H9 (cell line): ENCODE measurements at regions not wholly inside any gene's neighbourhood (a gene's known extent, or its start where the extent isn't known, plus 50 kb on each side); places are given as distances from the start of the nearest gene placed in this dataset.

Source experiments
- DNase-seq: peaks from one replicate; pipeline ENCODE4 v3.0.0-alpha.2; 2017
- H2AFZ ChIP-seq: one replicate; pipeline ENCODE4 v1.6.1; 2013; ENCODE audit warnings: mild to moderate bottlenecking, low read length, control low read depth, moderate library complexity
- H2AK5ac ChIP-seq: 2 replicates; pipeline ENCODE4 v1.6.1; 2013; ENCODE audit warnings: low read length, control low read depth, mixed read lengths; ENCODE audit not compliant: insufficient read length
- H2BK120ac ChIP-seq: one replicate; pipeline ENCODE4 v1.6.1; 2013; ENCODE audit warnings: low read depth, mild to moderate bottlenecking, low read length, control low read depth, inconsistent platforms; ENCODE audit not compliant: poor library complexity, severe bottlenecking
- H2BK12ac ChIP-seq: 2 replicates; pipeline ENCODE4 v1.6.1; 2013; ENCODE audit warnings: low read length, control low read depth, mixed read lengths, low read depth; ENCODE audit not compliant: insufficient read length
- H2BK15ac ChIP-seq: 2 replicates; pipeline ENCODE4 v1.6.1; 2013; ENCODE audit warnings: low read depth, low read length, control low read depth
- H2BK20ac ChIP-seq: one replicate; pipeline ENCODE4 v1.6.1; 2013; ENCODE audit warnings: low read depth, mild to moderate bottlenecking, low read length, control low read depth, inconsistent platforms; ENCODE audit not compliant: poor library complexity, severe bottlenecking
- H2BK5ac ChIP-seq: 2 replicates; pipeline ENCODE4 v1.6.1; 2013; ENCODE audit warnings: low read length, control low read depth, mixed read lengths; ENCODE audit not compliant: insufficient read length
- H3K14ac ChIP-seq: 2 replicates; pipeline ENCODE4 v1.6.1; 2013; ENCODE audit warnings: low read length, control low read depth; ENCODE audit not compliant: insufficient read depth
- H3K18ac ChIP-seq: 2 replicates; pipeline ENCODE4 v1.6.1; 2013; ENCODE audit warnings: low read depth, mild to moderate bottlenecking, mixed read lengths, low read length, control low read depth; ENCODE audit not compliant: insufficient read length
- H3K23ac ChIP-seq: 2 replicates; pipeline ENCODE4 v1.6.1; 2013; ENCODE audit warnings: low read length, control low read depth, mixed read lengths, low read depth; ENCODE audit not compliant: insufficient read length
- H3K23me2 ChIP-seq: 2 replicates; pipeline ENCODE4 v1.6.1; 2013; ENCODE audit warnings: low read depth, mild to moderate bottlenecking, mixed read lengths, low read length, control low read depth; ENCODE audit not compliant: insufficient read length, poor library complexity, severe bottlenecking
- H3K27ac ChIP-seq: 2 replicates; pipeline ENCODE4 v1.5.1; 2013; ENCODE audit warnings: low read length, control low read depth, mixed read lengths, low read depth; ENCODE audit not compliant: insufficient read length
- H3K27me3 ChIP-seq: 2 replicates; pipeline ENCODE4 v1.6.1; 2013; ENCODE audit warnings: low read length, control low read depth, inconsistent platforms; ENCODE audit not compliant: insufficient read depth
- H3K4ac ChIP-seq: 2 replicates; pipeline ENCODE4 v1.6.1; 2013; ENCODE audit warnings: low read depth, mild to moderate bottlenecking, control low read depth, inconsistent platforms, low read length, moderate library complexity
- H3K4me1 ChIP-seq: 2 replicates; pipeline ENCODE4 v1.6.1; 2013; ENCODE audit warnings: low read length, control low read depth, inconsistent platforms; ENCODE audit not compliant: insufficient read depth
- H3K4me2 ChIP-seq: 2 replicates; pipeline ENCODE4 v1.6.1; 2013; ENCODE audit warnings: low read length, control low read depth, mixed read lengths; ENCODE audit not compliant: insufficient read length, insufficient read depth
- H3K56ac ChIP-seq: 2 replicates; pipeline ENCODE4 v1.6.1; 2013; ENCODE audit warnings: low read depth, mild to moderate bottlenecking, mixed read lengths, low read length, control low read depth; ENCODE audit not compliant: insufficient read length
- H3K79me1 ChIP-seq: 2 replicates; pipeline ENCODE4 v1.6.1; 2013; ENCODE audit warnings: low read depth, mild to moderate bottlenecking, moderate library complexity, low read length, control low read depth, inconsistent platforms; ENCODE audit not compliant: insufficient read depth, poor library complexity, severe bottlenecking
- H3K79me2 ChIP-seq: 2 replicates; pipeline ENCODE4 v1.6.1; 2013; ENCODE audit warnings: low read length, control low read depth, inconsistent platforms; ENCODE audit not compliant: insufficient read depth
- H3K9ac ChIP-seq: 2 replicates; pipeline ENCODE4 v1.6.1; 2013; ENCODE audit warnings: low read length, control low read depth, mixed read lengths; ENCODE audit not compliant: insufficient read length; ENCODE audit errors: extremely low read depth
- H3K9me3 ChIP-seq: one replicate; pipeline ENCODE4 v1.6.1; 2013; ENCODE audit warnings: low read depth, low read length, inconsistent platforms; ENCODE audit not compliant: control insufficient read depth
- H3T11ph ChIP-seq: one replicate; pipeline ENCODE4 v1.6.1; 2013; ENCODE audit warnings: mild to moderate bottlenecking, low read length, control low read depth, inconsistent platforms
- H4K20me1 ChIP-seq: one replicate; pipeline ENCODE4 v1.6.1; 2013; ENCODE audit not compliant: control insufficient read depth, insufficient read length, insufficient read depth
- H4K5ac ChIP-seq: 2 replicates; pipeline ENCODE4 v1.6.1; 2013; ENCODE audit warnings: low read depth, mild to moderate bottlenecking, mixed read lengths, low read length, control low read depth; ENCODE audit not compliant: insufficient read length
- H4K8ac ChIP-seq: replicated peaks from 2 replicates; pipeline ENCODE4 v1.6.1; 2013; ENCODE audit warnings: low read length, control low read depth, mixed read lengths, low read depth; ENCODE audit not compliant: insufficient read length
- H4K91ac ChIP-seq: 2 replicates; pipeline ENCODE4 v1.6.1; 2013; ENCODE audit warnings: low read depth, mild to moderate bottlenecking, moderate library complexity, mixed read lengths, low read length, control low read depth; ENCODE audit not compliant: insufficient read length
- H3K27ac Mint-ChIP-seq, 3 experiments: 2 replicates in 2 of 3; 3 replicates in 1 of 3; pipeline ENCODE4 v1.8.0; 2020 to 2021; ENCODE audit warnings: mixed read lengths in 3 of 3, mild to moderate bottlenecking in 1 of 3, moderate library complexity in 1 of 3
- H3K27me3 Mint-ChIP-seq: 2 replicates; pipeline ENCODE4 v1.8.0; 2021; ENCODE audit warnings: low read depth, mild to moderate bottlenecking, moderate library complexity, mixed read lengths
- H3K36me3 Mint-ChIP-seq, 3 experiments: 2 replicates in 2 of 3; 3 replicates in 1 of 3; pipeline ENCODE4 v1.8.0; 2020 to 2021; ENCODE audit warnings: low read depth in 3 of 3, mixed read lengths in 3 of 3; ENCODE audit not compliant: insufficient read depth in 1 of 3
- H3K4me1 Mint-ChIP-seq, 2 experiments: 2 replicates each; pipeline ENCODE4 v1.8.0; 2020; ENCODE audit warnings: mixed read lengths in 2 of 2
- H3K4me3 Mint-ChIP-seq, 2 experiments: 2 replicates in 1 of 2; 3 replicates in 1 of 2; pipeline ENCODE4 v1.8.0; 2020 to 2021; ENCODE audit warnings: mild to moderate bottlenecking in 2 of 2, mixed read lengths in 2 of 2, moderate library complexity in 1 of 2
- H3K9me3 Mint-ChIP-seq, 2 experiments: 2 replicates in 1 of 2; 3 replicates in 1 of 2; pipeline ENCODE4 v1.8.0; 2020; ENCODE audit warnings: mild to moderate bottlenecking in 2 of 2, mixed read lengths in 2 of 2, moderate library complexity in 1 of 2
- WGBS: extraction: QIAGEN DNeasy Blood & Tissue Kit; methylation state at CpG from one replicate; pipeline ENCODE4 v1.1.7; 2013; ENCODE audit warnings: missing lambda C conversion rate, low lambda C conversion rate, mixed read lengths; ENCODE audit not compliant: insufficient read length; ENCODE audit errors: extremely low coverage; 5-methylcytosine and 5-hydroxymethylcytosine counted together
- TF ChIP-seq, protein P1 (sequence below): fragments of 200-600 bp; sonication (generic); conservative IDR thresholded peaks from 3 replicates; pipeline ENCODE4 v1.8.0; 2021; ENCODE audit warnings: antibody characterized with exemption, mild to moderate bottlenecking

DNA sequence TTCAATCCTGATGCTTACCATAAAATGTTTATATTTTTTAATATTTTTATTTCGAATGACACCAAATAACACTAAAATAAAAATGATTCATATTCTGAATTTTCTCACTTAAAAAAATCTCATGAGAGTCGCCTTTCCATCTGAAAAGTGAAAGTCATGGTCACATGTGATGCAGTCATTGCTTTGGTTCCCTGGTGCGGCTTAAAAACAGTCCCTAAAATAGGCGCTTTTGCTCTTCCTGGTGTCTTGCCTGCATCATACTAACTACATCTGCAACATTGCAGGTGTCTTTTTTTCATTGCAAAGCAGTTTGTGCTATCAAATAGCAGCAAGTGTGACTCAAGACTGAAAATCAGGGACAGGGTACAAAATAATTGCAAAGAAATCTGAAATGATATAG, 185.2 kb upstream of the NREP start:
- no peaks in the 10 kb centered on the region for H3K79me2 ChIP-seq
- H3K14ac ChIP-seq, result no peak overlapping the region
- H3K27me3 ChIP-seq, result no peaks in the 10 kb centered on the region
- no peak overlapping the region for H3K56ac ChIP-seq
- Mint-ChIP-seq H3K36me3 (no peaks in the 10 kb centered on the region), H3K27me3 (no peaks in the 10 kb centered on the region), H3K4me1 (peaks cover 0 to 3% of the 10 kb centered on the region in 2 experiments; a peak in 1 of 4 replicates), H3K4me3 (no peak overlapping the region), H3K9me3 (no peaks in the 10 kb centered on the region), H3K27ac (no peak overlapping the region)
- no peak overlapping the region for H2BK12ac ChIP-seq
- no peak overlapping the region for H2AK5ac ChIP-seq
- H3K27ac ChIP-seq, result no peak overlapping the region
- no peak overlapping the region for H2BK120ac ChIP-seq
- H3K4me1 ChIP-seq, result no peaks in the 10 kb centered on the region
- no peaks in the 10 kb centered on the region for H3K79me1 ChIP-seq
- no peak overlapping the region for H3K4ac ChIP-seq
- H3K23ac ChIP-seq, result no peak overlapping the region
- H3K18ac ChIP-seq, result no peak overlapping the region
- no peak overlapping the region for H3K9ac ChIP-seq
- no peak overlapping the region for H3T11ph ChIP-seq
- H3K9me3 ChIP-seq, result no peaks in the 10 kb centered on the region
- no CpG with 5 or more reads among the region's 4 CpGs for WGBS
- H4K91ac ChIP-seq, result no peak overlapping the region
- H4K8ac ChIP-seq, result no peak overlapping the region
- H3K4me2 ChIP-seq, result no peak overlapping the region
- H2BK5ac ChIP-seq, result no peak overlapping the region
- TF ChIP-seq, protein P1, sequence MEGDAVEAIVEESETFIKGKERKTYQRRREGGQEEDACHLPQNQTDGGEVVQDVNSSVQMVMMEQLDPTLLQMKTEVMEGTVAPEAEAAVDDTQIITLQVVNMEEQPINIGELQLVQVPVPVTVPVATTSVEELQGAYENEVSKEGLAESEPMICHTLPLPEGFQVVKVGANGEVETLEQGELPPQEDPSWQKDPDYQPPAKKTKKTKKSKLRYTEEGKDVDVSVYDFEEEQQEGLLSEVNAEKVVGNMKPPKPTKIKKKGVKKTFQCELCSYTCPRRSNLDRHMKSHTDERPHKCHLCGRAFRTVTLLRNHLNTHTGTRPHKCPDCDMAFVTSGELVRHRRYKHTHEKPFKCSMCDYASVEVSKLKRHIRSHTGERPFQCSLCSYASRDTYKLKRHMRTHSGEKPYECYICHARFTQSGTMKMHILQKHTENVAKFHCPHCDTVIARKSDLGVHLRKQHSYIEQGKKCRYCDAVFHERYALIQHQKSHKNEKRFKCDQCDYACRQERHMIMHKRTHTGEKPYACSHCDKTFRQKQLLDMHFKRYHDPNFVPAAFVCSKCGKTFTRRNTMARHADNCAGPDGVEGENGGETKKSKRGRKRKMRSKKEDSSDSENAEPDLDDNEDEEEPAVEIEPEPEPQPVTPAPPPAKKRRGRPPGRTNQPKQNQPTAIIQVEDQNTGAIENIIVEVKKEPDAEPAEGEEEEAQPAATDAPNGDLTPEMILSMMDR, result no peak
- H2BK15ac ChIP-seq, result no peak overlapping the region
- H4K5ac ChIP-seq, result no peak overlapping the region
- no peaks in the 10 kb centered on the region for H4K20me1 ChIP-seq
- no peaks in the 10 kb centered on the region for H3K23me2 ChIP-seq
- no peak overlapping the region for H2BK20ac ChIP-seq
- H2AFZ ChIP-seq, result no peak overlapping the region
- DNase-seq, result no peak
